OCI-LY7 (cell line): ENCODE measurements at regions not wholly inside any gene's neighbourhood (a gene's known extent, or its start where the extent isn't known, plus 50 kb on each side); places are given as distances from the start of the nearest gene placed in this dataset.

Experiments used
- BruUV-seq: library from RNA; stranded (reverse); fragments of 400-500 nt; replicated peaks from 2 replicates; lab custom pipeline; 2021; lab: Mats Ljungman, UMichigan
- CTCF ChIA-PET: fragments of 300-600 bp; sonication (Branson Sonifier 250); formaldehyde crosslinking; loops from one replicate; lab custom pipeline; 2022; ENCODE audit warnings: antibody characterized with exemption; ENCODE audit not compliant: unreplicated experiment; lab: Charles Lee
- POLR2A ChIA-PET: fragments of 300-600 bp; sonication (Branson Sonifier 250); formaldehyde crosslinking; loops from one replicate; lab custom pipeline; 2022; ENCODE audit warnings: antibody characterized with exemption; lab: Charles Lee
- DNase-seq: peaks from one replicate; pipeline ENCODE4 v3.0.0-alpha.2; 2015; ENCODE audit warnings: low spot score
- H2AFZ ChIP-seq: fragments of 200-600 bp; sonication (generic), shearing (Covaris generic); 2 replicates; pipeline ENCODE4 v1.6.1; 2014; ENCODE audit warnings: mild to moderate bottlenecking, antibody characterized with exemption, low read length, moderate library complexity
- H3K27ac ChIP-seq: fragments of 200-600 bp; sonication (generic); 2 replicates; pipeline ENCODE4 v1.5.1; 2014; ENCODE audit warnings: mixed run types, low read depth, mild to moderate bottlenecking, moderate library complexity, low read length, inconsistent platforms; ENCODE audit not compliant: poor library complexity, severe bottlenecking
- H3K36me3 ChIP-seq: fragments of 200-600 bp; sonication (generic); 2 replicates; pipeline ENCODE4 v1.6.1; 2014; ENCODE audit warnings: mild to moderate bottlenecking, antibody characterized with exemption, low read length, moderate library complexity, mixed read lengths; ENCODE audit not compliant: insufficient read depth
- H3K4me1 ChIP-seq: fragments of 200-600 bp; sonication (generic); 2 replicates; pipeline ENCODE4 v1.5.1; 2014; ENCODE audit warnings: mild to moderate bottlenecking, low read length; ENCODE audit not compliant: insufficient read depth, poor library complexity, severe bottlenecking
- H3K4me2 ChIP-seq: fragments of 200-600 bp; sonication (generic); 2 replicates; pipeline ENCODE4 v1.6.1; 2014; ENCODE audit warnings: mild to moderate bottlenecking, low read length
- H3K4me3 ChIP-seq: fragments of 200-600 bp; sonication (generic); 2 replicates; pipeline ENCODE4 v1.5.1; 2014; ENCODE audit warnings: mild to moderate bottlenecking, low read depth, low read length; ENCODE audit not compliant: poor library complexity, severe bottlenecking
- H3K79me2 ChIP-seq: fragments of 200-600 bp; sonication (generic); 2 replicates; pipeline ENCODE4 v1.6.1; 2016; ENCODE audit warnings: low read depth, mild to moderate bottlenecking, low read length, moderate library complexity, mixed read lengths; ENCODE audit not compliant: insufficient read depth
- H3K9me2 ChIP-seq: fragments of 200-600 bp; sonication (generic); 2 replicates; pipeline ENCODE4 v1.6.1; 2016; ENCODE audit warnings: mild to moderate bottlenecking, low read length, mixed read lengths; ENCODE audit not compliant: insufficient read depth
- H3K9me3 ChIP-seq: fragments of 200-600 bp; sonication (generic); 2 replicates; pipeline ENCODE4 v1.6.1; 2014; ENCODE audit warnings: mild to moderate bottlenecking, mixed run types, low read length, mixed read lengths
- H4K20me1 ChIP-seq: fragments of 200-600 bp; sonication (generic); 2 replicates; pipeline ENCODE4 v1.6.1; 2014; ENCODE audit warnings: mild to moderate bottlenecking, antibody characterized with exemption, low read length, moderate library complexity, mixed read lengths; ENCODE audit not compliant: insufficient read depth
- EZH2phosphoT487 ChIP-seq: fragments of 200-600 bp; sonication (generic); IDR thresholded peaks from 2 replicates; pipeline ENCODE4 v1.6.1; 2018; ENCODE audit warnings: low read depth, borderline replicate concordance, mild to moderate bottlenecking, mixed run types, antibody characterized with exemption, low read length, moderate library complexity, mixed read lengths
- intact Hi-C: fragments of 100-400 bp; cut with micrococcal nuclease; formaldehyde crosslinking; loops from one replicate; pipeline ENCODE4 v1.10.0; 2022; ENCODE audit not compliant: unreplicated experiment
- TF ChIP-seq, protein P1 (sequence below): fragments of 200-600 bp; sonication (generic); conservative IDR thresholded peaks from 2 replicates; pipeline ENCODE4 v1.5.1; 2014; ENCODE audit warnings: mild to moderate bottlenecking, antibody characterized with exemption, low read length, moderate library complexity, mixed read lengths

DNA sequence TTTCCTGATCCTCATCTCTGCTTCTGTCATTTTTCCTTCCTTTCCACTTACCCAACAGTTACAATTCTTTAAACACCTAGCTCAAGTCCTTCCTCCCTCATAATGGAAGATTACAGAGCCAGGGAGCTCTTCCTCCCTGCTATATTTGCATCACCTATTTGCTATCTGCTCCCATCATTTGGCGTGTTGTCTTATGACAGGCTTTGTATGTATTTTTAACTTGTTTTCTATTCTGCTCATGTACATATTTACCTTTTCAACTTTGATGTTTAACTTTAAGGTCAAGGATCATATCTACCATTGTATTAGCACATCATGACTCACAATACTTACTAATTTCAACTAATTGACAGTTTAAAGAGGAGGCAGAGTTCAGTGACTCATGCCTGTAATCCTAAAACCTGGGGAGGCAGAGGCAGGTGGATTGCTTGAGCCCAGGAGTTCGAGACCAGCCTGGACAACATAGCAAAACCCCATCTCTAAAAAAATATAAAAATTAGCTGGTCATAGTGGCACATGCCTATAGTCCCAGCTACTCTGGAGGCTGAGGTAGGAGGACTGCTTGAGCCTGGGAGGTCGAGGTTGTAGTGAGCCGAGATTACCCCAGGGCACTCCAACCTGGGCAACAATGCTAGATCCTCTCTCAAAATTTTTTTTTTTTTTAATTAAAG lies 92.5 kb upstream of the FOXN2 start:
- no peak overlapping the region for H2AFZ ChIP-seq
- intact Hi-C loops = no loop called here
- TF ChIP-seq EZH2phosphoT487 = no peak
- TF ChIP-seq, protein P1, sequence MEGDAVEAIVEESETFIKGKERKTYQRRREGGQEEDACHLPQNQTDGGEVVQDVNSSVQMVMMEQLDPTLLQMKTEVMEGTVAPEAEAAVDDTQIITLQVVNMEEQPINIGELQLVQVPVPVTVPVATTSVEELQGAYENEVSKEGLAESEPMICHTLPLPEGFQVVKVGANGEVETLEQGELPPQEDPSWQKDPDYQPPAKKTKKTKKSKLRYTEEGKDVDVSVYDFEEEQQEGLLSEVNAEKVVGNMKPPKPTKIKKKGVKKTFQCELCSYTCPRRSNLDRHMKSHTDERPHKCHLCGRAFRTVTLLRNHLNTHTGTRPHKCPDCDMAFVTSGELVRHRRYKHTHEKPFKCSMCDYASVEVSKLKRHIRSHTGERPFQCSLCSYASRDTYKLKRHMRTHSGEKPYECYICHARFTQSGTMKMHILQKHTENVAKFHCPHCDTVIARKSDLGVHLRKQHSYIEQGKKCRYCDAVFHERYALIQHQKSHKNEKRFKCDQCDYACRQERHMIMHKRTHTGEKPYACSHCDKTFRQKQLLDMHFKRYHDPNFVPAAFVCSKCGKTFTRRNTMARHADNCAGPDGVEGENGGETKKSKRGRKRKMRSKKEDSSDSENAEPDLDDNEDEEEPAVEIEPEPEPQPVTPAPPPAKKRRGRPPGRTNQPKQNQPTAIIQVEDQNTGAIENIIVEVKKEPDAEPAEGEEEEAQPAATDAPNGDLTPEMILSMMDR = no peak
- no peak overlapping the region for H3K27ac ChIP-seq
- no peaks in the 10 kb centered on the region for H3K9me3 ChIP-seq
- H3K4me2 ChIP-seq = no peak overlapping the region
- no peaks in the 10 kb centered on the region for H3K4me1 ChIP-seq
- H3K36me3 ChIP-seq = no peaks in the 10 kb centered on the region
- no peak for DNase-seq
- H3K4me3 ChIP-seq = no peak overlapping the region
- POLR2A ChIA-PET = no interaction called here
- CTCF ChIA-PET = no interaction called here
- no peaks in the 10 kb centered on the region for H3K9me2 ChIP-seq
- H3K79me2 ChIP-seq = no peaks in the 10 kb centered on the region
- H4K20me1 ChIP-seq = no peaks in the 10 kb centered on the region
- BruUV-seq = no TSS peak

DNA sequence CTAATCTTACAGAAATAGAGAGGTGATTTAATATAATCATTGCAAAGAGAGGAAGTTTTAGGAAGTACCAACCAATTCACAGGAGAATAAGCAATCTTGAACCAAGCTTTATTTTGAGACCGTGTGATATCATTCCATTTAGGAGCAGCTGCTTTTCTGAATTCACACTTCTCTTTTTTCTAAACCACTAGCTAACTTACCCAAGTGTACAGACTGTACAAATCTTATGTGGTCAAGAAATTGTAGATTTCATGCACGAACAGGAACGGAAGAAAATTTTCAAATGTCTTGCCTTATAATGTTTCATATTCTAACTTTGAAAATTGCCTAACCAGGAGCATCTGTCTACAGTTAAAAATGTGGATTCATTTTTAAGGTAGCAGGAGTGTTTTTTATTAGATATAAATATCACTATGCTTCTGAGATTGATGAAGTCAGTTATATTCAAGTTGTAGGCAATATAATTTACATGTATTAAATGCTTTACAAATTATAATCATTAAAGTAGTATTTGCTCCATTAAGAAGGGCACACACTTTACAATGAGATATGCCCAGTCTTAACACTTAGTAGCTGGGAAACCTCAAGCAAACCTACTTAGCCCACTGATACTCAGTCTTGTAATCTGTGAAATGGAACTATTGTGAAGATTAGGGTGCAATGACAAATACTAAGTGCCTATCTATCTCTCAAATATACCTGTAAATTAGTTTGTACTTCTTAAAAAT lies 86.7 kb upstream of the FOXN2 start:
- Histone ChIP-seq H3K4me2 (no peak overlapping the region), H3K79me2 (no peaks in the 10 kb centered on the region), H3K36me3 (no peaks in the 10 kb centered on the region), H3K9me2 (no peaks in the 10 kb centered on the region), H3K4me3 (no peak overlapping the region), H2AFZ (no peak overlapping the region), H3K4me1 (no peaks in the 10 kb centered on the region), H3K9me3 (no peaks in the 10 kb centered on the region), H4K20me1 (no peaks in the 10 kb centered on the region), H3K27ac (no peak overlapping the region)
- TF ChIP-seq EZH2phosphoT487 = no peak
- TF ChIP-seq, protein P1 = no peak
- intact Hi-C loops = no loop called here
- no peak for DNase-seq
- CTCF ChIA-PET = no interaction called here
- BruUV-seq = no TSS peak
- POLR2A ChIA-PET = no interaction called here

DNA sequence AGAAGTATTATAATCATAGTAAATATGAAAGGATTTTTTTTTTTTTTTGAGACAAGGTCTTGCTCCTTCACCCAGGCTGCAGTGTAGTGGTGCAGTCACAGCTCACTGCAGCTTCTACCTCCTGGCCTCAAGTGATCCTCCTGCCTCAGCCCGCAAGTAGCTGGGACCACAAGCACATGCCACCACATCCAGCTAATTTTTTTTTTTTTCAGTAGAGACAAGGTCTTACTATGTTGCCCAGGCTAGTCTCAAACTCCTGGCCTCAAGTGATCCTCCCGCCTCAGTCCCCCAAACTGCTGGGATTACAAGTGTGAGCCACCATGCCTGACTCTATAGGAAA lies 86.2 kb upstream of the FOXN2 start:
- Histone ChIP-seq H3K27ac (no peak overlapping the region), H3K9me2 (no peaks in the 10 kb centered on the region), H3K4me2 (no peak overlapping the region), H3K79me2 (no peaks in the 10 kb centered on the region), H3K36me3 (no peaks in the 10 kb centered on the region), H2AFZ (no peak overlapping the region), H3K4me1 (no peaks in the 10 kb centered on the region), H3K9me3 (no peaks in the 10 kb centered on the region), H3K4me3 (no peak overlapping the region), H4K20me1 (no peaks in the 10 kb centered on the region)
- ChIA-PET POLR2A (no interaction called here), CTCF (no interaction called here)
- TF ChIP-seq EZH2phosphoT487 = no peak
- TF ChIP-seq, protein P1 = no peak
- DNase-seq = no peak
- intact Hi-C loops = no loop called here
- BruUV-seq = no TSS peak
